ENCODE measurements at regions not wholly inside any gene's neighbourhood (a gene's known extent, or its start where the extent isn't known, plus 50 kb on each side); places are given as distances from the start of the nearest gene placed in this dataset.

- no peak for TF ChIP-seq CTCF (IDR thresholded peaks at IDR 0.05; ENCODE audit: low read depth, low read length)
Observed at GRCh38 chr5:52378237-52378636, 409.5 kb upstream of the ITGA1 start.

DNA sequence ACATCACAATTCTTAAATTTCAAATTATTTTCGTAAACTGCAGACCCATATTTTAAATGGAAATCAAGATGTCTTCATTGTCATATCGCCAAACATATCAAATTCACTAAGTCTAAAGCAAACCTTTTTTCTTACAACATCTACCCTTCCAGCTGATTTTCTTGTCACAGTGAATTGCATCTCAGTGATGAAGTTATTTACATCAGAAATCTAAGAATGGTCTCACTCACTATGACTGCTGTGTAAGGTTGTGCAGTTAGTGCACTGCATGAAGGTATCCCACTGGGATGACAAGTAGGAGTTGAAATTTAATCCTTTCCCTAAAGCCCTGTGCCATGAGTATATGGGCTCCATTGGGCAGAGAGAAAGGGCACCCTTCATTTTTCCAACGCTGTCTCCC lies 399.4 kb upstream of the ITGA1 start:
- no peak for DNase-seq (ENCODE audit: low read depth in 2 of 2)
- no peak for TF ChIP-seq CTCF (IDR thresholded peaks at IDR 0.05; ENCODE audit: low read depth, low read length)
- H3K4me3 ChIP-seq (replicated peaks in 1 of 2; ENCODE audit: low read depth in 2 of 2, low read length in 2 of 2) = no peak overlapping the region

More at GRCh38 chr5:52378237-52378636, 409.5 kb upstream of the ITGA1 start:
- H3K4me3 ChIP-seq (replicated peaks in 1 of 2; ENCODE audit: low read depth in 2 of 2, low read length in 2 of 2) = no peak overlapping the region
- DNase-seq (ENCODE audit: low read depth in 2 of 2) = no peak

DNA sequence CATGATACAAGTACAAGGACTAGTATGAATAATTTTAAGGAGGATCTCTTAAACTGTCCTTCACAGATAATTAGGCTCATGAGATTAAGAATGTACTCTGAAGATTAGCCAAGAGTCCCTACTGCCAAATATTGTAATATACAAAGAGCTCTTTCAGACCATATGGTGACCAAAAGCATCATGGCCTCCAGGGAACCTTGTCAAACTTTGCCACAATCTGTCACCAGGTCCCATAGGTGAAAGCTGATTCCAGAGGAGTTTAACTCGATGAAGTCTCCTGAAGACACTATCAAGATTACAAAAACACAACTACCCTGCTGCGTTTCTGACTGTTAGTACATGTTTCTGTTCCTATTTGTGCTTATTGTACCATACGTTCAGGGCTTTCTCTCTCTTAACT lies 395.4 kb upstream of the ITGA1 start:
- H3K4me3 ChIP-seq (replicated peaks in 1 of 2; ENCODE audit: low read depth in 2 of 2, low read length in 2 of 2) = no peak overlapping the region
- TF ChIP-seq CTCF (IDR thresholded peaks at IDR 0.05; ENCODE audit: low read depth, low read length) = no peak
- DNase-seq (ENCODE audit: low read depth in 2 of 2) = no peak

GRCh38 chr5:52409835-52410234 lies 377.9 kb upstream of the ITGA1 start:
- H3K4me3 ChIP-seq (replicated peaks in 1 of 2; ENCODE audit: low read depth in 2 of 2, low read length in 2 of 2) = no peak overlapping the region
- TF ChIP-seq CTCF (IDR thresholded peaks at IDR 0.05; ENCODE audit: low read depth, low read length) = no peak
- DNase-seq (ENCODE audit: low read depth in 2 of 2) = no peak

- no peak for TF ChIP-seq CTCF (IDR thresholded peaks at IDR 0.05; ENCODE audit: low read depth, low read length)
- no peak overlapping the region for H3K4me3 ChIP-seq (replicated peaks in 1 of 2; ENCODE audit: low read depth in 2 of 2, low read length in 2 of 2)
- no peak for DNase-seq (ENCODE audit: low read depth in 2 of 2)
Observed at GRCh38 chr5:52419357-52419756, 368.4 kb upstream of the ITGA1 start.

GRCh38 chr5:52427615-52428014 lies 360.1 kb upstream of the ITGA1 start:
- no peak for TF ChIP-seq CTCF (IDR thresholded peaks at IDR 0.05; ENCODE audit: low read depth, low read length)
- no peak for DNase-seq (ENCODE audit: low read depth in 2 of 2)

DNA sequence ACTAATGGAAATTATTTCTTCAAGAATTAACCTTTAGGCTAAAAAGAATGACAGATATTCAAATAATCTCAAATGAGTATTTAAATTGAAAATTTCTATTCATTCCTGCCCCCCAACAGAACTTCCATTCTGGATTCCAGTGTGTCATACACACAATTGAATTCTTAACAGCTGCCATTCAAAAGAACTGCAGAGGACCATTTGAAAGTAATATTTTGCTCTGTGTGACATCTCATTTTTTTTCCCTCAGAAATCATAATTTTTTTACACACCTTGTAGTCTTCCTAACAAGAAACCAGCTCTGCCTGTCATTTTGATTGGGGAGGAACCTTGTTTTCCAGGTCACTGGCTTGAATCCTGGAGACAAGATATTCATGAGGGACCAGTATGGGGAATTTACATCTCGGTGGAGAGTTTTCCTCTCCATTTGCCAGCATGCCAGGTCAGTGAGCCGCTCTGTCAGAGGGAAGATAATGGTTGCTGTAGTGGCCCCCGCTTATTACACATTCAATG lies 358.7 kb upstream of the ITGA1 start:
- no peak overlapping the region for H3K4me3 ChIP-seq (replicated peaks in 1 of 2; ENCODE audit: low read depth in 2 of 2, low read length in 2 of 2)
- no peak for DNase-seq (ENCODE audit: low read depth in 2 of 2)
- TF ChIP-seq CTCF (IDR thresholded peaks at IDR 0.05; ENCODE audit: low read depth, low read length) = no peak

More at GRCh38 chr5:52427615-52428014, 360.1 kb upstream of the ITGA1 start:
- no peak overlapping the region for H3K4me3 ChIP-seq (replicated peaks in 1 of 2; ENCODE audit: low read depth in 2 of 2, low read length in 2 of 2)
